Activated T-helper 2 cell treated with anti-CD3 and anti-CD28 coated beads, Interferon-gamma antibody, Interleukin-2, Interleukin-4, amounts not matched to agents 10 μg/mL and 5 μg/mL and 100 μg/mL, durations not matched to agents 14 hours and 24 hours and 36 hours (primary cell): ENCODE measurements at regions not wholly inside any gene's neighbourhood (a gene's known extent, or its start where the extent isn't known, plus 50 kb on each side); places are given as distances from the start of the nearest gene placed in this dataset.

ENCODE experiments used
- DNase-seq: peaks from one replicate; pipeline ENCODE4 v3.0.0; 2021; ENCODE audit warnings: low spot score
- H3K27ac Mint-ChIP-seq: one replicate; pipeline ENCODE4 v1.8.0; 2021; ENCODE audit warnings: mixed read lengths
- H3K27me3 Mint-ChIP-seq: one replicate; pipeline ENCODE4 v1.8.0; 2021; ENCODE audit warnings: low read depth, mixed read lengths
- H3K36me3 Mint-ChIP-seq: one replicate; pipeline ENCODE4 v1.8.0; 2021; ENCODE audit warnings: low read depth, mixed read lengths
- H3K4me1 Mint-ChIP-seq: one replicate; pipeline ENCODE4 v1.8.0; 2021; ENCODE audit warnings: low read depth, mixed read lengths
- H3K4me3 Mint-ChIP-seq: one replicate; pipeline ENCODE4 v1.8.0; 2021; ENCODE audit warnings: low read depth, mild to moderate bottlenecking, moderate library complexity, mixed read lengths
- H3K9me3 Mint-ChIP-seq: one replicate; pipeline ENCODE4 v1.8.0; 2021; ENCODE audit warnings: mixed read lengths
- intact Hi-C: fragments of 100-400 bp; cut with micrococcal nuclease; formaldehyde crosslinking; loops from one replicate; pipeline ENCODE4 v1.15.1; 2023

- no peak for DNase-seq
- Mint-ChIP-seq H3K4me1 (no peaks in the 10 kb centered on the region), H3K27ac (no peak overlapping the region), H3K4me3 (no peak overlapping the region), H3K9me3 (no peaks in the 10 kb centered on the region), H3K36me3 (no peaks in the 10 kb centered on the region), H3K27me3 (no peaks in the 10 kb centered on the region)
- intact Hi-C loops: no loop called here
Observed at GRCh38 chr9:14441976-14442651, 128.2 kb upstream of the NFIB start.

- intact Hi-C loops: no loop called here
- H3K27me3 Mint-ChIP-seq: peaks cover 1% of the 10 kb centered on the region
- H3K36me3 Mint-ChIP-seq: no peaks in the 10 kb centered on the region
- no peaks in the 10 kb centered on the region for H3K9me3 Mint-ChIP-seq
- no peak overlapping the region for H3K27ac Mint-ChIP-seq
- H3K4me1 Mint-ChIP-seq: no peaks in the 10 kb centered on the region
- DNase-seq: no peak
- no peak overlapping the region for H3K4me3 Mint-ChIP-seq
Observed at GRCh38 chr9:14441115-14441514, 127.2 kb upstream of the NFIB start.

- DNase-seq: no peak
- Mint-ChIP-seq H3K27me3 (peaks cover 1% of the 10 kb centered on the region), H3K4me1 (no peaks in the 10 kb centered on the region), H3K36me3 (no peaks in the 10 kb centered on the region), H3K4me3 (no peak overlapping the region), H3K27ac (no peak overlapping the region), H3K9me3 (no peaks in the 10 kb centered on the region)
- intact Hi-C loops: no loop called here
Observed at GRCh38 chr9:14440062-14440461, 126.1 kb upstream of the NFIB start.

- Mint-ChIP-seq H3K27me3 (peaks cover 3% of the 10 kb centered on the region), H3K4me1 (no peaks in the 10 kb centered on the region), H3K4me3 (no peak overlapping the region), H3K9me3 (no peaks in the 10 kb centered on the region), H3K36me3 (no peaks in the 10 kb centered on the region), H3K27ac (no peak overlapping the region)
- intact Hi-C loops: no loop called here
- no peak for DNase-seq
Observed at GRCh38 chr9:14439555-14439954, 125.6 kb upstream of the NFIB start.

GRCh38 chr9:14438232-14439021 lies 124.5 kb upstream of the NFIB start:
- H3K27ac Mint-ChIP-seq: no peak overlapping the region
- H3K9me3 Mint-ChIP-seq: no peaks in the 10 kb centered on the region
- no peak for DNase-seq
- H3K36me3 Mint-ChIP-seq: no peaks in the 10 kb centered on the region
- no peak overlapping the region for H3K4me3 Mint-ChIP-seq
- H3K27me3 Mint-ChIP-seq: peaks cover 5% of the 10 kb centered on the region
- intact Hi-C loops: no loop called here
- H3K4me1 Mint-ChIP-seq: no peaks in the 10 kb centered on the region

- Mint-ChIP-seq H3K4me1 (no peaks in the 10 kb centered on the region), H3K27me3 (peaks cover 5% of the 10 kb centered on the region), H3K36me3 (no peaks in the 10 kb centered on the region), H3K4me3 (no peak overlapping the region), H3K27ac (no peak overlapping the region), H3K9me3 (no peaks in the 10 kb centered on the region)
- DNase-seq: no peak
- intact Hi-C loops: no loop called here
Observed at GRCh38 chr9:14437354-14438231, 123.7 kb upstream of the NFIB start.

- intact Hi-C loops: no loop called here
- no peaks in the 10 kb centered on the region for H3K4me1 Mint-ChIP-seq
- H3K36me3 Mint-ChIP-seq: no peaks in the 10 kb centered on the region
- no peaks in the 10 kb centered on the region for H3K9me3 Mint-ChIP-seq
- peaks cover 7% of the 10 kb centered on the region for H3K27me3 Mint-ChIP-seq
- no peak overlapping the region for H3K4me3 Mint-ChIP-seq
- H3K27ac Mint-ChIP-seq: no peak overlapping the region
- DNase-seq: no peak
Observed at GRCh38 chr9:14435871-14436270, 121.9 kb upstream of the NFIB start.

GRCh38 chr9:14434971-14435718 lies 121.2 kb upstream of the NFIB start:
- H3K4me3 Mint-ChIP-seq: no peak overlapping the region
- H3K36me3 Mint-ChIP-seq: no peaks in the 10 kb centered on the region
- DNase-seq: no peak
- no peaks in the 10 kb centered on the region for H3K4me1 Mint-ChIP-seq
- H3K27me3 Mint-ChIP-seq: peaks cover 7% of the 10 kb centered on the region
- no peaks in the 10 kb centered on the region for H3K9me3 Mint-ChIP-seq
- intact Hi-C loops: no loop called here
- H3K27ac Mint-ChIP-seq: no peak overlapping the region

- intact Hi-C loops: no loop called here
- no peaks in the 10 kb centered on the region for H3K36me3 Mint-ChIP-seq
Observed at GRCh38 chr9:14434158-14434504, 120.2 kb upstream of the NFIB start.

GRCh38 chr9:14433351-14434157 lies 119.6 kb upstream of the NFIB start:
- Mint-ChIP-seq H3K27me3 (peaks cover 7% of the 10 kb centered on the region), H3K4me3 (no peak overlapping the region), H3K36me3 (no peaks in the 10 kb centered on the region), H3K9me3 (no peaks in the 10 kb centered on the region), H3K27ac (no peak overlapping the region), H3K4me1 (no peaks in the 10 kb centered on the region)
- intact Hi-C loops: no loop called here
- DNase-seq: no peak

More at GRCh38 chr9:14434158-14434504, 120.2 kb upstream of the NFIB start:
- DNase-seq: no peak
- Mint-ChIP-seq H3K27me3 (peaks cover 7% of the 10 kb centered on the region), H3K4me1 (no peaks in the 10 kb centered on the region), H3K27ac (no peak overlapping the region), H3K4me3 (no peak overlapping the region), H3K9me3 (no peaks in the 10 kb centered on the region)

- H3K9me3 Mint-ChIP-seq: no peaks in the 10 kb centered on the region
- intact Hi-C loops: no loop called here
Observed at GRCh38 chr9:14432666-14433350, 118.9 kb upstream of the NFIB start.

More at GRCh38 chr9:14432666-14433350, 118.9 kb upstream of the NFIB start:
- Mint-ChIP-seq H3K36me3 (no peaks in the 10 kb centered on the region), H3K4me3 (no peak overlapping the region), H3K4me1 (no peaks in the 10 kb centered on the region), H3K27me3 (peaks cover 7% of the 10 kb centered on the region), H3K27ac (no peak overlapping the region)
- no peak for DNase-seq
